HUES6 (cell line): ENCODE measurements at regions not wholly inside any gene's neighbourhood (a gene's known extent, or its start where the extent isn't known, plus 50 kb on each side); places are given as distances from the start of the nearest gene placed in this dataset.

Source experiments
- H3K27ac ChIP-seq: 2 replicates; pipeline ENCODE4 v1.7.0; 2013; ENCODE audit warnings: low read depth, mild to moderate bottlenecking, low read length, inconsistent platforms
- H3K27me3 ChIP-seq: 2 replicates; pipeline ENCODE4 v1.6.1; 2013; ENCODE audit warnings: low read length; ENCODE audit not compliant: control insufficient read depth, insufficient read depth
- H3K36me3 ChIP-seq: 2 replicates; pipeline ENCODE4 v1.6.1; 2013; ENCODE audit warnings: low read length; ENCODE audit not compliant: control insufficient read depth, insufficient read depth
- H3K4me1 ChIP-seq: 2 replicates; pipeline ENCODE4 v1.6.1; 2013; ENCODE audit warnings: low read length; ENCODE audit not compliant: control insufficient read depth, insufficient read depth
- H3K4me3 ChIP-seq: 2 replicates; pipeline ENCODE4 v1.5.1; 2013; ENCODE audit warnings: low read depth, low read length
- H3K9ac ChIP-seq: one replicate; pipeline ENCODE4 v1.6.1; 2013; ENCODE audit warnings: mild to moderate bottlenecking, low read length
- H3K9me3 ChIP-seq: 2 replicates; pipeline ENCODE4 v1.6.1; 2013; ENCODE audit warnings: low read depth, low read length; ENCODE audit not compliant: control insufficient read depth, insufficient read depth

GRCh38 chr16:81185416-81185815, 53.1 kb upstream of the BCO1 start:
- no peaks in the 10 kb centered on the region for H3K27me3 ChIP-seq
- no peak overlapping the region for H3K27ac ChIP-seq
- H3K9me3 ChIP-seq = no peaks in the 10 kb centered on the region
- no peaks in the 10 kb centered on the region for H3K36me3 ChIP-seq
- H3K4me3 ChIP-seq = no peak overlapping the region
- peaks cover 7% of the 10 kb centered on the region for H3K4me1 ChIP-seq
- no peak overlapping the region for H3K9ac ChIP-seq

GRCh38 chr16:81181013-81181720, 57.3 kb upstream of the BCO1 start:
- peak overlapping the region; percentile 25 for H3K9ac ChIP-seq
- H3K4me1 ChIP-seq = peaks cover 9% of the 10 kb centered on the region
- no peaks in the 10 kb centered on the region for H3K36me3 ChIP-seq
- no peak overlapping the region; the same call in 1 of the 2 replicates for H3K27ac ChIP-seq
- H3K27me3 ChIP-seq = no peaks in the 10 kb centered on the region
- H3K4me3 ChIP-seq = peak overlapping the region; percentile 36
- H3K9me3 ChIP-seq = no peaks in the 10 kb centered on the region

DNA sequence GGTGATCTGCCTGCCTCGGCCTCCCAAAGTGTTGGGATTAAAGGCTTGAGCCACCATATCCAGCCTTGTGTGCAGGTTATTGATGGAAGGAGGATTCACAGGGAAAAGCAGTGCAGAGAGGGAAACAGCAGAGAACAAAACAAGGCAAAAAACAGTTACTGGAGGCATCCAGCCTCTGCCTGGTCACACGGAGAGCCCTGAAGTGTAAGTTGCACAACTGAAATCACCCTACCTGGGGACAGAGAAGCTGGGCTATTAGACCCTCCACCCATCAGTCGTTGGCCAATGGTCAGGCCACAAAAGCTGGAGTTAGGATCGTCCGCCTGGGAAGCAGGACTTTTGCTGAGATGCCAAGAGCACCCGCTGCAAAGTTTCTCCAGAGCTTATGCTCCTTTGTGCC, 57.9 kb upstream of the BCO1 start:
- Histone ChIP-seq H3K9me3 (no peaks in the 10 kb centered on the region), H3K36me3 (no peaks in the 10 kb centered on the region), H3K27me3 (no peaks in the 10 kb centered on the region), H3K4me1 (peaks cover 9% of the 10 kb centered on the region), H3K9ac (peak overlapping the region; percentile 23), H3K4me3 (peak overlapping the region; percentile 36), H3K27ac (no peak overlapping the region; the same call in 1 of the 2 replicates)

DNA sequence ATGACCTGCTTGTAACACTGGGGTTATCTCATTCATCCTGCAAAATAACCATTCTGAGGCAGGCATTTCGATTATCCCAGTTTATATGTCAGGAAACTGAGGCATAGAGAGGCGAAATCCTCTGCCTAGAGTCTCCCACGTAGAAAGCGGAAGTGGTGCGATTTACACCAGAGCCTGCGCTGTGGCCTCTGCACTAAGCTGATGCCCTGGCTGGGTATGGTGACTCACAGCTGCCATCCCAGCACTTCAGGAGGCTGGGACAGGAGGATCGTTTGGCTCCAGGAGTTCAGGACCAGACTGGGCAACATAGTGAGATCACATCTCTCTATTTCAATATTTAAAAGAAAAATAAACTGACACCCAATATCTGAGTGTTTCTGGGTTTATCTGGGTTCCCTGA, 59.3 kb upstream of the BCO1 start:
- H3K9ac ChIP-seq = no peak overlapping the region

DNA sequence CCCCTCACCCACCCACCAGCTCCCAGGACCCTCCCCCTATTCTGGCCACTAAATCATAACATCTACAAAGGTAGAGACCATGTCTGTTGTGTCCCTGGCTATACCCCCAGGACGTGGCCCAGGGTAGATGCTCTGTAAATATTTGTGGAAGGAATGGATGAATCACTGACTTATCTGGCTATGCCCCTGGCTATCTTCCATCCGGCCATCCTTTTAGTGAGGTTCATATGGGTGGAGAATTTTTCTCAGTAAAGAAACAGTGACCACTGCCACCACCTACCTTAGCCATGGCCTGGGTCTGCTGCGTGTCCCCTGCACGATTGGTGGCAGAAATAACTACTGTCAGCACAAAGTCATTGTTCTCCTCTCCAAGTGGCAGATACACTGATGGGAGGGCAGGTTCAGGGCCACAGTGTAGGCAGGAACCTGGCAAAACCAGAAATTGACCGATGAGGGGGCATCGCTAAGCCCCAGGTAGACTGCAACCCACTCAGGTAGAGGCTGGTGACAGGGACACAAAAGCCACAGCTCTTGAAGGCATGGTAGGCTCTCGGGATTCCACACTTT, 63.1 kb upstream of the BCO1 start:
- no peak overlapping the region for H3K27ac ChIP-seq

More for the DNA sequence above, 59.3 kb upstream of the BCO1 start:
- Histone ChIP-seq H3K27ac (no peak overlapping the region), H3K4me1 (peaks cover 9% of the 10 kb centered on the region), H3K27me3 (no peaks in the 10 kb centered on the region), H3K9me3 (no peaks in the 10 kb centered on the region), H3K36me3 (no peaks in the 10 kb centered on the region), H3K4me3 (no peak overlapping the region)

DNA sequence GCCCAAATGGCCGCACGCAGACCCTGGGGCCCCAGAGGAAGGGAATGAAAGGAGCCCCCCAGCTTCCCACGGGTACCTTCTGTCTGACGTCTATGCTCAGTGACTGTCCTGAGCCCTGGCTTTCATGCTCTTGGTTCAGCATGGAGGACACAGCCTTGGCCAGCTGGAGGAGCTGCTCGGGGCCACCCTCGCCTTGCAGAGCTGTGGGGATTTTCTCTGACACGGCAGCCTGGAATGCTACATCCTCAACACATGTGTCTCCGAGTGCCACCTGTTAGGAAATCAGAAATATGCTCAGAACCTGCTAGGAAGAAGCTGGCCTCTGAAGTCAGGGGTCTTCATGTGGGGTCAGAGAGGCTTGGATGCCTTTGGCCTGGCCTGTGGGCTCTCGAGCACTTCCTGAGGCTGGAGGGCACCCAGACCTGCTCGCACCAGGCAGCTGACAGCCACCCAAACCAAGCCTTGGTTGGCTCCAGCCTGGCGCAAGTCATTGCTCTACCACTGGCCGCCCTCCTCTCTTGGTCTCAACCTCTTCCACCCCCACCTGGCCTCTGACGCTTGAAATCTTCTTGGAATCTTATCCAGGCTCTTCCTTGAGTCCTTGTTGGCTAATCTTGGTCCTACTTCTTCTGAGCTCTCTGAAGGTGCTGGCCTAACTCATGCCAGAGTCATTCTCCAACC, 63.7 kb upstream of the BCO1 start:
- Histone ChIP-seq H3K4me1 (no peaks in the 10 kb centered on the region), H3K27ac (no peak overlapping the region), H3K9ac (no peak overlapping the region), H3K27me3 (no peaks in the 10 kb centered on the region), H3K36me3 (peaks cover 4% of the 10 kb centered on the region; the same call in 1 of the 2 replicates), H3K4me3 (no peak overlapping the region), H3K9me3 (no peaks in the 10 kb centered on the region)

More for the DNA sequence above, 63.1 kb upstream of the BCO1 start:
- Histone ChIP-seq H3K9ac (no peak overlapping the region), H3K9me3 (no peaks in the 10 kb centered on the region), H3K4me3 (no peak overlapping the region), H3K36me3 (peaks cover 4% of the 10 kb centered on the region; the same call in 1 of the 2 replicates), H3K27me3 (no peaks in the 10 kb centered on the region), H3K4me1 (peaks cover 2% of the 10 kb centered on the region; the same call in 1 of the 2 replicates)

DNA sequence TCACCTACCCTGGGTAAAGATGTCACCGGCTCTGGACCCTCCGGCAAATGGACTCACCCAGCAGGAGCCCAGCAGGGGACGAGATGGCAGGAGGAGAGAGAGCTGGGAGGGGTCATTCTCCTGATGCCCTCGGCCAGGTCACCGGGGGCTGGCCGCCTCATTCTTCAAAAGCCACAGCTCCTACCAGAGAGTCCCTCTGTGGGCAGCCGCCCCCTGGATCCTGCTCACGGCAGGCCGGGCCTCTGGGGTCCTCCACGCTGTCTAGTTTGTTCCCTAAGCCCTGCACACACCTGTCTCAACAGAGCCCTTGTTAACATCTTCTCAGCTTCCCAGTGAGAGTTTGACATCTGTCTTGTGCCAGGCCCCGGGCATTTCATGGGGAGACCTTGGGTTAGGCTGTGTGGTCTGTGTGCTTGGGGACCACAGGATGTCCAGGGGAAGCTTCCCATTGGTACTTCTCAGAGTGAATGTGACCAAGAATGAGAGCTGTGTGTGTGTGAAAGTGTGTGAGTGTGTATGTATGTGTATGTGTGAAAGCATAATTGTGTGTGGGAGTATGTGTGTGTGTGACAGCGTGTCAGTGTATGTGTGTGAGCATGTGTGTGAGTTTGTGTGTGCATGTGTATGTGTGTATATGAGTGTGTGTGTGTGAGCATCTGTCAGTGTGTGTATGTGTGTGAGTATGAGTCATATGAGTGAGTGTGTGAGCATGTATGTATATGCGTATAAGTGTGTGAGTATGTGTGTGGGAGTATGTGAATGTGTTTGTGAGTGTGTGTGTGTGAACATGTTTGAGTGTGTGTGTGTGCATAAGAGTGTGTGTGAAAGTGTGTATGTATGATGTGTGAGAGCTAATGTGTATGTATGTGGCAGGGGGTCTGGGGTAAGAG, 65.5 kb upstream of the BCO1 start:
- no peaks in the 10 kb centered on the region for H3K4me1 ChIP-seq
- no peak overlapping the region for H3K4me3 ChIP-seq
- H3K36me3 ChIP-seq = peaks cover 4% of the 10 kb centered on the region; the same call in 1 of the 2 replicates
- no peak overlapping the region for H3K27ac ChIP-seq
- no peak overlapping the region for H3K9ac ChIP-seq
- no peaks in the 10 kb centered on the region for H3K9me3 ChIP-seq
- H3K27me3 ChIP-seq = no peaks in the 10 kb centered on the region

GRCh38 chr16:81170824-81171223, 67.7 kb upstream of the BCO1 start:
- Histone ChIP-seq H3K4me1 (no peaks in the 10 kb centered on the region), H3K9ac (no peak overlapping the region), H3K27ac (no peak overlapping the region), H3K36me3 (peaks cover 4% of the 10 kb centered on the region; the same call in 1 of the 2 replicates), H3K27me3 (no peaks in the 10 kb centered on the region), H3K9me3 (no peaks in the 10 kb centered on the region), H3K4me3 (no peak overlapping the region)

- Histone ChIP-seq H3K27ac (no peak overlapping the region), H3K9ac (no peak overlapping the region), H3K27me3 (no peaks in the 10 kb centered on the region), H3K9me3 (no peaks in the 10 kb centered on the region), H3K4me3 (no peak overlapping the region), H3K36me3 (peaks cover 4% of the 10 kb centered on the region; the same call in 1 of the 2 replicates), H3K4me1 (no peaks in the 10 kb centered on the region)
Measured at GRCh38 chr16:81168406-81168805, 70.1 kb upstream of the BCO1 start.

DNA sequence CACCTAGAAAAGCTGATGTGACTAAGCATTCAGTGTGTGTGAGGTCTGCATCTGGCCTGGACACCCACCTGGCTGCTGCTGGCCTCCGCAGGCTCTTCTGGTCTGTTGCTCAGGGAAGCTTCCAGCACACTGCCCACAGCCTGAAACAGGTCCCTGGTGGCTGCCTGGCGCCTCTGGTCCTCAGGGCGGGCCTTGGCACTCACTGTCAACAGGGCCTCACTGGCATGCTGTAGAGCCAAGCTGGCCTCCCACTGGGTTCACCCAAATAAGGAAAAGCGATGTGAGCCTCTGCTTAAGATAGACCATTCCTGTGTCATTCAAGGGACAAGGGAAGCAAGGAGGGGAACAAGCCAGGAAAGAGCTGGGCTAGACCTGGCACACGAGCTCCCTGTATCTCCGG, 70.6 kb upstream of the BCO1 start:
- no peak overlapping the region for H3K9ac ChIP-seq
- H3K36me3 ChIP-seq = no peaks in the 10 kb centered on the region
- no peaks in the 10 kb centered on the region for H3K27me3 ChIP-seq
- no peak overlapping the region for H3K4me3 ChIP-seq
- no peak overlapping the region for H3K27ac ChIP-seq
- no peaks in the 10 kb centered on the region for H3K4me1 ChIP-seq
- H3K9me3 ChIP-seq = no peaks in the 10 kb centered on the region
